ENCODE measurements at regions not wholly inside any gene's neighbourhood (a gene's known extent, or its start where the extent isn't known, plus 50 kb on each side); places are given as distances from the start of the nearest gene placed in this dataset.
A peak's percentile ranks its signal among the peaks of the same experiment; 100 is the strongest.

- no peak for DNase-seq (ENCODE audit: low spot score)
Measured at GRCh38 chrX:16444353-16444752, 205.6 kb upstream of the S100G start.

DNA sequence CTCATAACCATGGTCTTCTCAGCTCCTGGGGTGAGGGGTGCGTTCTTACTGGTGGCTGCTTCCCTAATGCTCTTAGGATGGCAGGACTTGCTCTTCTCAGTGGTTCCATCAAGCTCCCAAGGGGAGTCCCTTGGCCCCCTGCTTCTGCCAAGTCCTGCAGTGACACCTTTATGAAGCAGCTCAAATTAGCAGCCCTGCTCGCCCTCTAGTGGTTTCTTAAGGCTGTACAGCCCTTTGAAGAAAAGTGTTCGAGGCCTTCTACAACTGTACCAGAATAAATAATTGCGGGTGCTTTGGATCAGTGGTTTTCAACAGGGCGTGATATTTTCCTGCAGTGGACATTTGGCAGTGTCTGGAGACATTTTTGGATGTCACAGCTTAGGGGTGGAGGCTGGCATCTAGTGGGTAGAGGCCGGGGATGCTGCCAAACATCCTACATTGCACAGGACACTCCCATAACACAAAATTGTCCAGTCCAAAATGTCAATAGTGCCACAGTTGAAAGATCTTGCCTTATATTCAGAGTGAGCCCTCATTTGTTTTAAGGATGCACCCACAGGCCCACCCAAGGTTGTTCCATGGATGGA, 204.7 kb upstream of the S100G start:
- DNase-seq (ENCODE audit: low spot score): peak; percentile 23

DNA sequence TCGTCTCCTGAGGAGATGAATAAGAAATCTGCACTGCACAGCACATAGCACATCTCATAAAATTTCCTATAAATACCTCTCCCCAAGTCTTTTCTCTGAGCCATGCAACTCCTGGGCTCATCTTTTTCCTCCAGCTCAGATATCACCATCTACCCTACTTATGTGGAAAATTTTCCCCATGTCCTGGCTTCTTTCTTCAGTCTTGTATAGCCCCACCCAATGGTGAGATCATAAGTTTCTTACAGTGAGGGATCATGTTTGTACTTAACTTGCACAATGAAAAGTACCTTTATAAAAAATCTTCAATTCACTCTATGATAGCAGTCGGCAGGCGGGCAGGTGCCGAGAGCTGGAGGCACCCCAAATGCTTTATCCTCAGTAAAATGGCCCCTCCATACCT, 198.6 kb upstream of the S100G start:
- no peak for DNase-seq (ENCODE audit: low spot score)

DNA sequence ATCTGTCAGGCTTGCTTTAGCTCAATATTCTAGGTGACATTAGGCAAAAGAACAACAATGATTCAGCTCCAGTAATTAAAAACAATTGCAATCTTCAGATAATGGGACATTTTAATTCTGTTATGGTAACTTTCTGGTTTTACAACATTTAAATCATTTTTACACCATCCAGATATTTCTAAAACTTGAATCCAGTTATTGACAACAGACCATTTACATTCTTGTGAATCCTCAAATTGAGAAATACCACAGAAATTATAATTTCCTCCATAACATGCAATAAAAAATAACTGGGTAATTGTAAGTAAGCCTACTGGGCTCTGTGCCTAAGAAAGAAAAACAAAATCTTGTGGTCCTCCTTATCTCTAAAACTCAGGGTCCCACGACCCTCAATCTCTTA, 195.0 kb upstream of the S100G start:
- no peak for DNase-seq (ENCODE audit: low spot score)

GRCh38 chrX:16457239-16457638, 192.7 kb upstream of the S100G start:
- DNase-seq (ENCODE audit: low spot score): no peak

DNA sequence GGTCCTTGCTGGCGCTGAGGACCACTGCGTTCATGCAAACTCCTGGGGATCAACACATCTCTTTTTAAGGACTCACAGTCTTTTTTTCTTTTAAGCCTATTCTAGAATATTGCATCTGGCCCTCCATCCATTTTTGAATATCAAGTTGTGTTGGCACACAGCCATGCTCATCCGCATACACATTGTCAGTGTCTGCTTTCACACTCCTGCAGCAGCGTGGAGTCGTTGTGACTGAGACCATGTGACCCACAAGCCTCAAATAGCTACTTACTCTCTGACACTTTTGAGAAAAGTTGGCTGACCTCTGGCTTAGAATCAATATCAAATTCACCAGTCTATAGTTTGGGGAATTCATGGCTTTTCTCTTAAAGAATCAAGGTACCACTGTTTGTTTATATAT, 191.8 kb upstream of the S100G start:
- no peak for DNase-seq (ENCODE audit: low spot score)

GRCh38 chrX:16459008-16459407, 190.9 kb upstream of the S100G start:
- DNase-seq (ENCODE audit: low spot score): no peak

DNA sequence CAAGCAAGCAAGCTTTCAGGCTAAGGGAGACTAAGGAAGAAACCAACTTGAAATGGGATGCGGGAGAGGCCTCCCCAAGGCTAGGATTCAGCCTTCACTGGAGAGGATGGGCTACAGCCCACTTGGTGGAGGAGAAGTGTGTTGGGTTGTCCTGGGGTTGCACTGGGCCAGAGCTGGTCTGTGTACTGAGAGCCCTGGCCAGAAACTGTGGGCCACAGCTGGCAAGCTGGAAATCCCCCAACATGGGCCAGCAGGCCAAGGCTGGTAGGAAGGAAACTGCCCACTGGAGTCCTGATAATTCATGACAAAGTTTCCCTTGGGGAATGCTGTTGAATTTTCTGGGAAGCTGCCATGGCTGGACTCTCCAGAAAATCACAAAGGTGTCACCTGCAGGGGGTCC, 188.0 kb upstream of the S100G start:
- DNase-seq (ENCODE audit: low spot score): no peak

DNA sequence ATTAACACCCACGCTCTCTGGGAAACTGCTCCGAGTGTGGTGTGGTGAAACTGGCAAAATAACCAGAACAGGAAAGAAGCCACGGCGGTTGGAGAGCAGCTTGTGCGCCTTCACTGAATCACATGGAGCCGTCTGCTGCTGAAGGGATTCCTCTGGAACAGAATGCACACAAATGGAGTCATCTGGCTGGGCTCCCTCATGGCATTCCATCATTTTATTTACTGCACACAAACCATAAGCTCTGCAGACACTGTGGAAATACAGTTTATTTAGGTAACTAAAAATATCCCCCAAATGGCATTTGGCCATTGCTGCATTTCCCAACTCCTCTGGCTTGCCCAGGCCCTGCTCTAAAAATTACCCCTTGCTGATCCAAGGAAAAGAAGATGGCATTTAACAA, 187.0 kb upstream of the S100G start:
- DNase-seq (ENCODE audit: low spot score): no peak

DNA sequence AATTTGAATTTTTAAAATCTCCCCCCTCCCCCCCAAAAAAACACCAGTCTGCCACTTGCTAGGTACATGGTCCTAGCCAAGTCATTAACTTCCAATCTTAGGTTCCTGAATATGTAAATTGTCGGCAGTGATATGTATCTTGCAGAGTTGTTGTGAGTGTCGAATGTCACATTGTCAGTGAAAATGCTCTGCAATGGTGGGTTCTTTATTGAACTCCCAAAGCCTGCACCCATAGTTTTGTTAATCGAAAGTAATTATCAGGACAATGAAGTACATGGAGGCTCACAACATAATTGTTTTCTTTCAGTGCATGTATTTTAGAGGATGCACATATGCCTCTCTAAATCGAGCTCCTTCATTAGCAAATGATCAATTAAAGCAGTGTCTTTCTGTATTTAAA, 185.6 kb upstream of the S100G start:
- DNase-seq (ENCODE audit: low spot score): no peak

- no peak for DNase-seq (ENCODE audit: low spot score)
Measured at GRCh38 chrX:16465081-16465876, 184.7 kb upstream of the S100G start.

DNA sequence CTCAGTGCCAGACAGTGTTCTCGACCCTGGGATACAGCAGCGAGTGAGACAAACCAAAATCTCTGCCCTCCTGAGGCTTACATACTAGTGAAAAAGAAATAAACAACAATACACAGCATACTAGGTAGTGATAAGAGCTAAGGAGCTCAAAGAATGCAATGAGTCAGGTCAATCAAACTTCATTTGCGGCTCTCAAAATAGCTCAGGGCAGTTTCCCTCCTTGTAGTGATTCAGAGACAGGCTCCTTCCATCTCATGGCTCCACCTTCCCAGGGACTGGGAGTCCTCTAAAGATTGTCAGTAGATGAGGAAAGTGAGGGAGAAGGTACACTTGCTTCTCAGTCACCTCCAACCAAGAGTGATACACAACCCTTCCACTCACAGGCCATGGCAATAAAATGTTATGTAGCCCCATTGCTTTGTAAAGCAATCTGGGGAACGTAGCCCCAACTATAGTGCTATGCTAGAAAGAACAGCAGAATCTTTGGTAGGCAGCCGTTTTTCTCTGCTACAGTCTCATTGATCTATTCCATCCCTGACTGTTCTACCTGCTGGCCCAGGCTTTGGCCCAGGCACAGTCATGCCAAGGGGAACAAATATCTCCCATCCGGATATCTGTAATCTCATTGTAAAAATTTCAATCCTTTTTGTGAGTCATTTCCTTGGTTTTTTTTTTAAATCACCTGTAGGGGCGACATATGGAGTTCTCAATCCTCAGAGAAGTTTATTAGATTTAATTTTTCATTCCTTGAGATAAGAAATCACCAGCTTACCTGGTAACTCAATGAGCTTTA, 183.1 kb upstream of the S100G start:
- DNase-seq (ENCODE audit: low spot score): no peak

DNA sequence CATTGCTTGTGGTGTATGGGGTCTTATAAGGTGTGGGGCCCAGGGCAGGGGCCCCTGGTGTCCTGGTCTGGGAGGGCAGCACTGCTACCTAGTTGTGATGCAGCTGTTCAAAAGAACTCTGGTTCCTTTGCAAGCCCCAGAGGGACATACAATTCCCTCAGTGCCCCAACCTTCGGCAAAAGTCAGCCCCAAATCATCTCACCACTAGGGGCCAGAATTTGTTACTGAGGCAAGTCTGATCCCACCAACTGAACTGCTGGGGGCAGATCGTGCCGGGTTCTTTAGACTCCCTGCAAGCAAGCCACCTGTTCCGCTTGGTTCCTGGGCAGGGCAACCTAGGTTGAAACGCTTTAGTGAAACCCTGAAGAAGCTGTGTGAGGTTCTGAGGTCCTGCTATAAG, 180.1 kb upstream of the S100G start:
- DNase-seq (ENCODE audit: low spot score): no peak

DNA sequence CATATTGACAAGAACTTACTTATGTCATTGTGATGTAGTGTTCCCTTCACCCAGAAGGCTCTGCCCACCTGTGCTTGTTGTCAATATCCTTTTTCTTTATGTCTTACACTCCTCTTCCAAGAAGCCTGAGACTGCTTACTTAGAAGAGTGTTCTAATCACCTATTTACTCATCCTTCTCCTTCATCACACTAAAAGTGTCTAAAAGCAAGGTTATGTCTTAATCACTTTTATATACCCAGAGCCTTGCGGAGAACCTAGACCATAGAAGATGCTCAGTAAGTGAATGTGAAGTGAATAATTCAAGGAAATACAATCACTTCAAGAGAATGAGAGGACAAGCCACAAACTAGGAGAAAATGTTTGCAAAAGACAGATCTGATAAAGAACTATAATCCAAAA, 177.6 kb upstream of the S100G start:
- DNase-seq (ENCODE audit: low spot score): no peak

DNA sequence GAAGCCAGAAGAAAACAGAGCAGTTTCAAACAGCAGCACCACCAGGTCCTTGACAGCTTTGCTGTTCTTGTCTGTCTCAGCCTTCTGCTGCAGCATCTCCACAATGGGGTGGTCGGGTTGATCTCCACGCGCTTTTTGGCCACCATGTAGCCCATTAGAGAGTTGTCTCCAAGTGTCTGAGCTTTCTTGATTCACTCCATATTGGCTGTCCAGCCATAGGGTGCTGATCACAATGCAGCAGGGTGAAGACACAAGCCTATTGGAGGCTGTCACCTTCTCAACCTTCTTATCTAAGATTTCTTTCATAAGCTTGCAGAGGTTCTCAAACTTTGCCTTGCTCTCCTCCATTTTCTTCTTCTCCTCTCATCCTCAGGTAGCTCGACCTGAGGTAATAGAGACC, 175.4 kb upstream of the S100G start:
- no peak for DNase-seq (ENCODE audit: low spot score)

GRCh38 chrX:16476009-16476408, 173.9 kb upstream of the S100G start:
- no peak for DNase-seq (ENCODE audit: low spot score)

DNA sequence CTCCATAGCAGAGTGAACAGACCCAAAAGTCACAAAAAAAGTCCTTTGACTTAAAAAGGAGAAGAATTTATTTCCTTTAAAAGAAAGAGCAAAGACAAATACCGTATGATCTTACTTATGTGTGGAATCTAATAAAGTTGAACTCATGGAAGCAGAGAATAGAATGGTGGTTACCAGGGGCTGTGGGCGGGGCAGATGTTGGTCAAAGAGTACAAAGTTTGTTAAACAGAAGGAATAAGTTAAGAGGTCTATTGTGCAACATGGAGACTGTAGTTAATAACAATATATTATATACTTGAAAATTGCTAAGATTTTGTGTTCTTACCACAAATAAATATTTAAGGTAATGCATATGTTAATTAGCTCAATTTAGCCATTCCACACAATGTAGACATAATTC, 173.3 kb upstream of the S100G start:
- DNase-seq (ENCODE audit: low spot score): no peak

GRCh38 chrX:16479206-16479869, 170.6 kb upstream of the S100G start:
- no peak for DNase-seq (ENCODE audit: low spot score)

DNA sequence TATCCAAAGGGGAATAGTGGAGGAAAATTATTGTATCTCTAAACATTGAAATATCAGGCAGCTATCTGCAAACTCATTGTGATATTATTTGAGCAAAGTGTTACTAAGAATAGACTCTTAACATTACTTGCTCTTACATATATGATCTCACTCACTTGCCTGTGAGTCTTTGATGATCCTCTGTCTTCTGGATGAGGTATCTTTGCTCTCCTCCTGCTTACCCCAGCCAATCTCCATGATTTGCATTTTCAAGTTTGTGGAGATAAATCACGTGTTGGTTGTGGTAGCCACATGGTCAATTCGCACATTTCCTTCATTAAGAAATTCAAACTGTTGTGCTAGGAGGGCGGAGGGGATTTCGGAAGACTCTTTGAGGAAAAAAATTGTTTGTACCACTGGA, 169.9 kb upstream of the S100G start:
- no peak for DNase-seq (ENCODE audit: low spot score)

DNA sequence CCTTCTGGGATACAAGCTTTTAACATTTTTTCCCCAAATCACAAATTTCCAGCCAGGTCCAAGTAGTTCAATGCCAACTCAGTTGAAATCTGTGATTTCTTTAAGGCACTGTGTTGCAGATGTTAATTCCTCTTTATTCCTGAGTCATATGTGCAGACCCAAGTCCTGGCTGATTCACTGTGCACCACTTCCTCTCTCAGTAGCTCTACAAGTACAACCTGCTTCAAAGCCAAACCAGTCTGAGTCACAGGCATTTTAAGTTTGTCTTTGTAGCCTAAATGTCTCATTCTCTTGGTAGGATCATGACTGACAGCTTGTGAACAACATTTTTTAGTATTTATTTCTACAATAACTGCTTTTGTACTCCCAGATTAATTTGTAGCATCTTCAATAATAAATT, 165.6 kb upstream of the S100G start:
- no peak for DNase-seq (ENCODE audit: low spot score)

GRCh38 chrX:16487620-16488385, 162.2 kb upstream of the S100G start:
- DNase-seq (ENCODE audit: low spot score): no peak

GRCh38 chrX:16488959-16489358, 161.0 kb upstream of the S100G start:
- no peak for DNase-seq (ENCODE audit: low spot score)
